Kidney (tissue), 13 donors: ENCODE measurements at regions not wholly inside any gene's neighbourhood (a gene's known extent, or its start where the extent isn't known, plus 50 kb on each side); places are given as distances from the start of the nearest gene placed in this dataset.

ENCODE experiments used
- DNase-seq, 5 donors: peaks; one replicate each; pipeline ENCODE4 v3.0.0-alpha.2; 2013 to 2020
- FAIRE-seq: peaks from 2 replicates; lab custom pipeline; 2012; peaks lifted over from hg19 to GRCh38; lab: Jason Lieb, UNC
- H3K27ac ChIP-seq, 2 donors: one replicate each; pipeline ENCODE4 v1.7.0; 2013; ENCODE audit warnings: low read depth in 2 of 2, low read length in 2 of 2, inconsistent platforms in 1 of 2
- H3K27me3 ChIP-seq: one replicate; pipeline ENCODE4 v1.7.1; 2013; ENCODE audit warnings: low read length, inconsistent platforms; ENCODE audit not compliant: control insufficient read depth, insufficient read depth
- H3K36me3 ChIP-seq, 3 donors: one replicate each; pipeline versions ENCODE4 v1.7.0 to v1.7.1; 2013; ENCODE audit warnings: low read length in 3 of 3, control low read depth in 1 of 3, inconsistent platforms in 1 of 3; ENCODE audit not compliant: insufficient read depth in 3 of 3, control insufficient read depth in 2 of 3
- H3K4me1 ChIP-seq, 3 donors: one replicate each; pipeline versions ENCODE4 v1.7.0 to v1.7.1; 2013; ENCODE audit warnings: low read length in 3 of 3, inconsistent platforms in 1 of 3, low read depth in 1 of 3; ENCODE audit not compliant: control insufficient read depth in 2 of 3, insufficient read depth in 2 of 3
- H3K4me3 ChIP-seq, 3 donors: one replicate each; pipeline versions ENCODE4 v1.7.0 to v1.8.1; 2013; ENCODE audit warnings: low read length in 3 of 3, control low read depth in 1 of 3, inconsistent platforms in 1 of 3
- H3K9ac ChIP-seq, 3 donors: one replicate each; pipeline versions ENCODE4 v1.7.0 to v1.7.1; 2013; ENCODE audit warnings: low read length in 3 of 3, control low read depth in 1 of 3, inconsistent platforms in 1 of 3
- H3K9me3 ChIP-seq, 3 donors: one replicate each; pipeline versions ENCODE4 v1.7.0 to v1.7.1; 2013; ENCODE audit warnings: low read length in 3 of 3, control low read depth in 1 of 3, inconsistent platforms in 1 of 3; ENCODE audit not compliant: control insufficient read depth in 2 of 3, insufficient read depth in 1 of 3
- CTCF ChIP-seq: IDR thresholded peaks from 3 replicates; pipeline ENCODE4 v1.5.1; 2012; ENCODE audit warnings: mild to moderate bottlenecking, moderate library complexity, borderline replicate concordance; ENCODE audit not compliant: insufficient read depth; ENCODE audit errors: extremely low read depth
- intact Hi-C: fragments of 100-400 bp; cut with DNase I; formaldehyde crosslinking; loops from one replicate; pipeline ENCODE4 v1.11.1; 2022
- donor health status: control.
- donor health status: control.
- donor health status: control.
- donor health status: control.
- donor health status: control.
- donor health status: DM: yes; HTN: yes; CAD: no.
- donor health status: Normal renal cell carcinoma (clear cell type).

DNA sequence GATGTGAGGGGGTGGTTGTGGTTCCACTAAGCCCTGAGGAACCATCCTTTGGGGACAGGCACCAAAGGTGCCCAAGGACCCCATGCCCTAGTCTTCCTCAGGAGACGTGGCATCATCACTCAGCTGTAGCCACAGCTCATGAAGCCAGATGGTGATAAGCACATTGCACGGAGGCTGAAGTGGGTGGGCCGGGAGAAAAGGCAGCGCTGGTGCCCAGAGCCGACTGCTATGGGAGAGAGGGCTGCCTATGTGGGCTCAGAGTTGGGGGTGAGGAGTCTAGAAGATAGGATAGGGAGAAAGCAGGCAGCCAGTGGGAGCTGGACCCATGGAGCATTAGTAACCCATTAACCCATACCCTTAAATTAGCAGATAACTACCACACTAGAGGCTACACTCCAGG is 325.3 kb downstream of the RPS24 start:
- no peak for DNase-seq
- intact Hi-C loops, result no loop called here
- TF ChIP-seq CTCF, result no peak
- no peaks in the 10 kb centered on the region for H3K9me3 ChIP-seq
- H3K4me1 ChIP-seq, result peaks cover 0 to 3% (median under 1%) of the 10 kb centered on the region in 3 donors
- no peaks in the 10 kb centered on the region for H3K36me3 ChIP-seq
- no peak for FAIRE-seq
- H3K27me3 ChIP-seq, result no peaks in the 10 kb centered on the region
- H3K27ac ChIP-seq, result no peak overlapping the region
- H3K4me3 ChIP-seq, result no peak overlapping the region
- H3K9ac ChIP-seq, result no peak overlapping the region

DNA sequence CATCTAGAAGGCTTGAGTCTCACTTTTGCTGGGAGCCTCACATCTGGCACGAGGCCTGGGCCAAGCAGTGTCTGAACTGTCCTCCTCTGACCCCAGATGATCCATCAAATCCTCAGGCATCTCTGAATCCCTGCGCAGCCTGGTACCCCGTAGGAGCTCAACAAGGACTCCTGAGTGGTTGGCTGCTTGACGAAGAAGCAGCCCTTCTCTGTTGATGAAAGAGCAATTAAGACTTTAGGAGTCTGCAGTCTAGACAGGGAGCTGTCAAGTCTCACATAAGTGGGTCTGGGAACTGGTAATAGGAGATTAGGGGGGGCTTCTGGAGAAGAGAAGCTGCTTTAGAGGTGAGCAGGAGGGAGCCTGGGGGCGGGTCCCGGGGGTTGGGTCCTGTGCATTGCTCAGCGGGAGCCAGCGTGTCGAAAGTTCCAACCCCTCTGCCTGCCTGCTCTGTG is 326.0 kb downstream of the RPS24 start:
- no peaks in the 10 kb centered on the region for H3K9me3 ChIP-seq
- peak in 3 of 5 donors; percentile 53 to 64 (median 64) for DNase-seq
- H3K4me1 ChIP-seq, result peaks cover 0 to 3% (median 0%) of the 10 kb centered on the region in 3 donors
- no peak overlapping the region for H3K9ac ChIP-seq
- H3K36me3 ChIP-seq, result no peaks in the 10 kb centered on the region
- TF ChIP-seq CTCF, result no peak
- H3K4me3 ChIP-seq, result no peak overlapping the region
- no peaks in the 10 kb centered on the region for H3K27me3 ChIP-seq
- FAIRE-seq, result no peak
- intact Hi-C loops, result no loop called here
- no peak overlapping the region for H3K27ac ChIP-seq

DNA sequence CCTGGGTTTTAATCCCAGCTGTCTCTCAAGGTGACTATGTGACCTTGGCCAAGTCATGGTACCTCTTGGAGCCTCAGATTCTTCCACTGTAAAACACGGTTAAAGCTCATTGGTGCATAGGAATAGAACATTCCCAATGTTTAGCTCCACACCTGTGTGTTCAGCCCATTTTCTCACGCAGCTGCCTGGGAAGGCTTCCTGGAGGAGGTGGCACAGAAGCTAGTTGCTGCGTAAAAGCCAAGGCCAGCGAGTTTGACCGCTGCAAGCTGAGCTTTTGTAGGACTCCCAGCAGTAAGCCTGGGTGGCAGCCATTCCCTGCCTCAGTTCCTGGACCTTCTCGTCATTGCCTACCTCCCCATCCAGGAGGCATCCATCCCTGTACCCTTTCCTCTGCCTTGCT is 326.6 kb downstream of the RPS24 start:
- Histone ChIP-seq H3K9me3 (no peaks in the 10 kb centered on the region), H3K9ac (no peak overlapping the region), H3K27ac (no peak overlapping the region), H3K36me3 (no peaks in the 10 kb centered on the region), H3K4me3 (no peak overlapping the region), H3K4me1 (peaks cover 0 to 3% (median 0%) of the 10 kb centered on the region in 3 donors), H3K27me3 (no peaks in the 10 kb centered on the region)
- no peak for TF ChIP-seq CTCF
- DNase-seq (no peak), FAIRE-seq (no peak)
- intact Hi-C loops, result no loop called here

DNA sequence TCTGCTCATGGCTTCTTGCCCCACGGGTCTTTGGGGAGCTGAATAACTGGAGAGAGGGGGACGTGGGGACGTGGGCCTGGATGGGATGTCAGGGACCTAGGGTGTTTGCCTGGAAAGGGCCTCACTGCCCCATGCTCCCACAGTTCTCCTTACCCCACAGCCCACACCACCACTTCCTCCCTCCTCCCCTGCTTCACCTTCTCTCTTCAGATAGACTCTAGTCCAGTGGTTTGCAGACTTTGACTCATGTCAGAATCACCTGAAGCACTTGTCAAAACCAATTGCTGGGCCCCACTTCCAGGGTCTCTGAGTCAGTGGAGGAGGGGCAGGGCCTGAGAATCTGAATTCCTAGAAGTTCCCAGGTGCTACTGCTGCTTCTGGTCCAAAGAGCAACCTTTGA is 327.4 kb downstream of the RPS24 start:
- no peak overlapping the region for H3K4me3 ChIP-seq
- H3K9me3 ChIP-seq, result no peaks in the 10 kb centered on the region
- H3K9ac ChIP-seq, result no peak overlapping the region
- no peaks in the 10 kb centered on the region for H3K36me3 ChIP-seq
- TF ChIP-seq CTCF, result no peak
- H3K27ac ChIP-seq, result no peak overlapping the region
- H3K27me3 ChIP-seq, result no peaks in the 10 kb centered on the region
- intact Hi-C loops, result no loop called here
- peaks cover 0 to 3% (median 0%) of the 10 kb centered on the region in 3 donors for H3K4me1 ChIP-seq
- no peak for DNase-seq
- no peak for FAIRE-seq
